Daoy (cell line): ENCODE measurements at regions not wholly inside any gene's neighbourhood (a gene's known extent, or its start where the extent isn't known, plus 50 kb on each side); places are given as distances from the start of the nearest gene placed in this dataset.
A peak's percentile ranks its signal among the peaks of the same experiment; 100 is the strongest.

Source experiments
- DNase-seq: peaks from one replicate; pipeline ENCODE4 v3.0.0-alpha.2; 2015; ENCODE audit warnings: low read depth

DNA sequence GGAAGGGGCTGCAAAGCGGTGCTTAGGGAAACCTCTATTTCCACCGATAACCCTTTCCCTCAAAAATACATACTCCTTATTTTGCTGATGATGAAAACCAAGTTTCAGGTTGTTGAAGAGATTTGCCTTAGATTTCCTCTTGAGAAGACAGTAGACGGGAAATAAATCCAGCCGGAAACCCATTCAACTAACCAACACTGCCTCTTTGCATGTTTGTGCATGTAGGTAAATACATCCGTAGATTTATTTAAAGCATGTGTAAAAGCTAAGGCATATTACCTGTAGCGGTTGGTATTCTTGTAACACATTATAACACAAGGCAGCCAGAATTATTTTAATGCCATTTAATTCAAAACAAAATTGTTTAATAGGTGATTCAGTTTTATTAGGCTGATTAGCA lies 136.3 kb upstream of the SLC22A23 start:
- DNase-seq = no peak

DNA sequence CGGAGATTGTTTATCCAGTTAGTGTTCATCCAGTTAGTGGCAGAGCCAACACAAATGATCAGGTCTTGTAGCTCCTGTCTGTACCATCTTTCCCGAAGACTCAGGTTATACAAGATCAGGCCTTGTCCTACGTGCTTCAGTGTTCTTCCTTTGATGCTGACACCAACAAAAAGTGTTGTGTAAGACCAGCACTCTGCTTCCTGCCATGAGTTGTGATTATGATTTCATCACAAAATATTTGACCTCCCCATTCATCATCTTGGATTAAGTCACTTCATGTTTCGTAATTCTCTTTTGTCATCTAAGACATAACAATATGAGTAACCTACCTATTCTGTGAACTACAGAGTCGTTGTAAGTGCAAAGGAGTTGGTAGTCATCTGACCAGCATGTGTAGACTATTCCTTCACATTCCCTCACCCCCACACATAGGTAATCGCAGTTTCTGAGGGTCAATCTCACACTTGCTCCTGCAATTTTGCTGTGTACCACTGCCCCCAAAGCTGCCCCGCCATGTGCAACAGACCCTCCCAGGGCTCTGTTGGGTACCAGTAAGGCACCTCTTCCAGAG lies 135.6 kb upstream of the SLC22A23 start:
- peak; percentile 79 for DNase-seq

DNA sequence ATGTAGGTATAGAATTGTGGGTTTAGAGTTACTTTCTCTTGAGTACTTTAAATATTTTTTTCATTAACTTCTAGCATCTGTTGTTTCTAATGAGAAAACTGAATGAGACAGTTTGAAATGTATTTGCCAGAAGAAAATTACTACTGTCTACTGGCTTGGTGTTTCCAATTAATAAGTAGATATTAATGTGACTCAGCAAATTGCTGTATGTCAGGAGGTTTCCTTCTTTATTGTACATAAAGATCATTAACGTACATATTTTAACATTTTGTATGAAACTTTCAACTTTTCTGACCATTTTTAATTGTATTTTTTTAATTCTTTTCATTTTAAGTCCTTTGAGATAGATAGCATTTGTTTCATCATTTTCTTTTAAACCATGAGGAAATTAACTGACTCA lies 135.1 kb upstream of the SLC22A23 start:
- DNase-seq = no peak

DNA sequence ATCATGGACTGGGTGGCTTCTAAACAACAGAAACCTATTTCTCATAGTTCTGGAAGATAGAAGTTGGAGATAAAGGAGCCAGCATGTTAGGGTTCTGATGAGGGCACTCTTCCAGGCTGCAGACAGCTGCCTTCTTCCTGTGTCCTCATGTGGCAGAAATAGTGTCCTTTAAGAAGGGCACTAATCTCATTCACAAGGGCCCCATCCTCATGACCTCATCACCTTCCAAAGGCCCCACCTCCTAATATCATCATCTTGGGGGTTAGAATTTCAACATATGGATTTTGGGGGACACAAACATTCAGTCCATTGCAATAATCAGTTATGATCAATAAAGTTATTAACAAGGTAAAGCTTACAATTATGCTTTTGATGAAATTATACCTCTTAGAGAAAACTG lies 130.8 kb upstream of the SLC22A23 start:
- DNase-seq = no peak

DNA sequence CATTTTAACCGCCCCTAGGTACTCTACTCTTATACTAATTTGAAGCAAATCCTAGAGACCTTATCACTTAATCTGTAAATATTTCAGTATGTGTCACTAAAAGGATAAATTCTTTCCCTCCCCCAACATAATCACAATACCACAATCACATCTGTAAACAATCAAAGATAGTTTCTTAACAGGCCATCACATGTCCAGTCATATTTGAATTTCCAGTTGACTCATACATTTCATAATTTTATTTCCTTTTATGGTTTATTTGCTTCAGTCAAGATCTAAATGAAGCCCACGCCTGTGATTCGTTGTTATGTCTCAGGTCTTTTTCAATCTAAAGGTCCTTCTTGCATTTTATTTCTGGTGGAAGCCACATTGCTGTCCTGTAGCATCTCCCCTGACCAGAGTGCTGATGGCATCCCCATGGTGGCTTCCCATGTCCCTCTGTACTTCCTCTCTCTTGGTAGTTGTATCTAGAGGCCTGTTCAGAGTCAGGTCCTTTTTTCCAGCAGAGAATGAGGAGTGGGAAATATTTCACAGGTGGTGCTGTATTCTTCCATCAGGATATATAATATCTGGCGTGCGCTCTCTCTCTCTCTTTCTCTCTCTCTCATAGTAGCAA lies 128.6 kb upstream of the SLC22A23 start:
- DNase-seq = peak; percentile 17

DNA sequence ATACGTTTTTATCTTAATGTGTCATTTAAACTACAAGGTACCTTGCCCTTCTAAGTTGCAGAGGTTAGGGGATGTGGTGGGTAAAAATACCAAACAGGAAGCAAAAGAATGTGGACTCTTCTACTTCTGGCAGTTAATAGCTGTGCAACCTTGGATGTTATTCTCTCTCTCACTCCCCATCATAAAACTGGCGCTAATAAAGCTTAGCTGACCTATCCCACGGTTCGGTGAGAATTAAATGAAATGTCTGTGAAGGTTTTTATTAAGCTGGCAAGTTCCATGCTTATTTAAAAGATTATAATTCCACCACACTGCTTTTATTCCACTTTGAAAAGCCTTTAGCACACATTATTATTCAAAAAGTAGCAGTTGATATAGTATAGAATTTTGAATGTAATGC lies 127.8 kb upstream of the SLC22A23 start:
- DNase-seq = no peak

DNA sequence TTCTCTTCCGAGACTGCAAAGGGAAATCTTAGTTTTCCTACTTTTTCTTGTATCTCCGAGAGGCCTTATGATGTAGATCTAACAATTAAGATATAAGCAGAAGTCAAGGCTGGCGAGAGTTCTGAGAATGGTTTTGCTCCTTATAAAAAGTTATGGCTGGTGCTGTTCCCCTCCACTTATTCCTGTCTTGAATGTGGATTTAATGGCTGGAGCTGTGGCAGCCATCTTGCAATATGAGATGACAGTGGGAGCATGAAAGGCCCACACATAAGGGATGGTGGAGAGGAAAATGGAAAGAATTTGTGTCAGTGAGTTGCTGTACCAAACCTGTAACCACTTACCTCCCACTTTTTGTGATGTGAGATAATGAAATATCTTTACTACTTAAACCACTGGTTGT lies 124.6 kb upstream of the SLC22A23 start:
- no peak for DNase-seq

DNA sequence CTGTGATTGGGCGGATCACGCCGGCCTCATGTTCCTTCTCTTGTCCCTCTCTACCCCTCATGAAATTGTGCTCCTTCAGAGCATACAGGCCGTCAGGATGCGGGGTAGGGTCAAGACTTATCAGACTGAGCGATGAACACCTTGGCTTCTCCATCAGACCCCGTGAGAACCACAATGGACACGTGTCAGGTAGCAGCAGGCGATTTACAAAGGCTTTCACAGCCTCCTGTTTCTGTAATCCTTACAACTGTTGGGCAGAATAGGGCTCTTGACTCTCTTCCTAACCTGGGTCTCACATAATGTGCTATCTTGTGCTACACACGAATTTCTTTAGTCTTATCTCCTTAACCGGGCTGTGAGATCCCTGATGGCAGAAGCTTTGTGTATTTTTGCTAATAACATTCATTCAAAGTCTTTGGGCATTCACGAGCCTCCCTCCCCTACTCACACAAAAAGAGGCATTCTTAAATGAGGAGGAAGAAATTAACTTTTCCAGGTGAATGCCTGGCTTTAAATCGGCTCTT lies 122.9 kb upstream of the SLC22A23 start:
- DNase-seq = no peak

DNA sequence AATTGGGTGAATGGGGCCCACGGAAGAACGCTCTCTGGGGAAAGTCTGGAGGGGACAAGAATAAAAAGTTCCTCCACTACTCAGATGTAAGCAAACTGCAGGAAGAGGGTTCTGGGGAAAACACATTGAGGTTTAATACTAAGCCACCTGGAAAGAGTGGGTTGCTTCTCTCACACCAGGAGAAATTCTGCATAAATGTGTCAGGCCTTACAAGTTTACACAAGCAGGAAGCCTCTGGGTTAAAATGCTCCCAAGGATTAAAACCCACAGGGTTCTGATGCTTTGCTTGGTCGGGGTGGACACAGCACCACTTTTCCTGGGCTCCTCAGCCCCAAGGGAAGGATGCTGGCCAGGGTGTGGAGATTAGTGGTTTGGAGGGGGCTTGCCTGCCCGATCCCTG lies 122.1 kb upstream of the SLC22A23 start:
- no peak for DNase-seq

DNA sequence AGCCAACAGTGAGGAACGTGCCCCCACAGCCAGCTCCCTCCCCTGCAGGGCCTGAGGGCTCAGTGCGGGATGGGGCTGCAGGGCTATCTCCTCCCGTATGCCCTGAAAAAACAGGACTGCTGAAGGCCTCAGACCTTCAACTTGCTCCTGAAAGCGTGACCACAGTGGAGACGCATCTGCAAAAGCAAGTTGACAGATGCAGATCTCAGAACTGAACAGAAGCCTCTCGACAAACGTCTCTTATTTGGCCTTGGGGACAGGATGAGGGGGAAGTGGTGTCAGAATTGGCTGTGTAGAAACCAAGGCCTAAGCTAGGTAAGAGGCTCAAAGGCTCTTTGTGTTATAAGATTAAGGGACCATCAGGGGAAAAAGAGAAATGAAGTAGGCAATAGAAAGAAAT lies 120.7 kb upstream of the SLC22A23 start:
- no peak for DNase-seq

DNA sequence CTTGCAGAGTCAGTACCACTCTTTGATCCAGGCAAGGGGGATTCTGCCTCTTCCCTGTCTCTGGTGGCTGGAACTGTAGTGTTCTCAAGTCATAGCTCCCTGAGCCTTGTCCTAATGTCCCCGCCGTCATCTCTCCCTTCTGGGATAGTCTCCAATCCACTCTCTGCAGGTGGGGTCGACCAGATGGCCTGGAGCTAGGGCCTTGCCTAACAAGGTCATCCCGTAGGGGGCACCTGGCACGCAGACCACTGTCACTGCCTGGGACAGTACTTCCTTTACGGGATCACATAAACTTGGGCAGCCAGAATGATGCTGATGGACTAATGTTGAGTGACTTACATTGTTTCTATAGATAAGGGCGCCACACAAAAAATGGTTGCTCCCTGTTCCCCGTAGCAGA lies 118.9 kb upstream of the SLC22A23 start:
- DNase-seq = no peak

DNA sequence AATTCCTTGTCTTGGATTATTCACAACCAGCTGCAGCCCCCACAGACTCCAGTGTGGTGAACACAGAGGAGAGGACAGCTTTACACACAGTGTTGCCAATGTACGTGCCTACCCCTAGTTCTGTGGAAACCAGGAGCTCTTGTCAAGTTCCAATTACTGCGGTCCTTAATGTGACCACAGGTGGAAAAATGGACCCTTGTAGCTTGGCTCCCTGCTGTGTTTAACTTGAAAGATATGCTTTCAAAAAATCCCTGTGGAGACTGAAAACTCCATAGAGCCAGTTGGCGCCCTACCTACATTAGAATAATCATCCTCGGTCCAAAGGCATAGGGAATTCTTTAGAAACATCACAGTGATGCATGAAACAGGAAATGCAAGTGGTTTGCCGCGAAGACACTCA lies 118.3 kb upstream of the SLC22A23 start:
- no peak for DNase-seq

DNA sequence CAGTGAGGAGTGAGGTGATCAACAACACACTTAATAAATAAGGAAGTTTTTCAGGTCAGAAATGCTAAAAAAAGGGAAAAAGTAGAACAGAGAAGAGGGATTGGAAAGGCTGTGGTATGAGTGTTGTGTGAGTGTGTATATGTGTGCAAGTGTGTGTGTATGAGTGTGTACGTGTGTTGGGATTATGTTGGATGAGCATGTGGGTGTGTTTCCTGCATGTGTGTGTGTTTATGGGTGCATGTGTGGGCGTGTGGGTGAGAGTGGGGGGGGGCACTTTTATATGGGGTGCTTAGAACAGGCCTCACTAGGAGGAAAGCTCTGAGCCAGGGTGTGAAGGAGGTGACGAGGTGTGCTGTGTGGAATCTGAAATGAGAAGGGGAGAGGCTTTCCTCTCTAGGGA lies 116.8 kb upstream of the SLC22A23 start:
- no peak for DNase-seq

DNA sequence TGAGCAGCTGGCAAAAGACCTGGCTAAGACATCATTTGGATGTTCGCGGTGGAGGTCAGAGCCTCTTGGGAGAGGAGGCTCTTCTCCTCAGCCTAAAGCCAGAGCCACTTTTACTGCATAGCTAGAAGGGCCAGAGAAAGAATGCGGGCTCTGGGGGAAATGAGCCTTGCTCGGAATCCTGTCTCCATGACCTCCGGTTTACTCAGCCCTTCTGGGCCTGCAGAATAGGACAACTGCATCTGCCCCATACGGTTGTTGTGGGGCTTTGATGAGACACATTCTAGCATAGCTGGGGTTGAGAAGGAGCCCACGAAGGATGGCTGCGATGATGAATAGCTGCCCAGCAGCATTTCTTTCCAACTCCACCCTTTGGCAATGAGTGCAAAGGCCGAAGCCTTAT lies 115.0 kb upstream of the SLC22A23 start:
- no peak for DNase-seq

DNA sequence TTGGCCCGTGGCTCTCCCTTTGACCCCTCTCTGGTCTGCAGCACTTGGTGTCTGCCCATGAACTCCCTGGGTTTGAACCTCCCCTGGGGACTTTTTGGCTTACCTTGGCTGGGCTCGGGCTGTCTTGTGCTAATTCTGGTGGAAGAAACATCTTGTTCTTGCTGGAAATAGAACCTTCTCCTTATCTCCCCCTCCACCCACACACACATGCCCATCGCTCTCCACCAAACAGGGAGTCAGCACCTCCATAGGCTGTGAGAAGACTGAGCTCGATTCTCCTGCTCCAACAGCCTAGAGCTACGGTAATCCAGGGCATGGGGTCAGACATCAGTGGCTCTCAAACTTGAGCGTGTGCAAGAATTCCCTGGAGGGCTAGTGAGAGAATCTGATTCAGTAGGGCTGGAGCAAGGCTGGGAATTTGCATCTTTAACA lies 114.4 kb upstream of the SLC22A23 start:
- DNase-seq = no peak

DNA sequence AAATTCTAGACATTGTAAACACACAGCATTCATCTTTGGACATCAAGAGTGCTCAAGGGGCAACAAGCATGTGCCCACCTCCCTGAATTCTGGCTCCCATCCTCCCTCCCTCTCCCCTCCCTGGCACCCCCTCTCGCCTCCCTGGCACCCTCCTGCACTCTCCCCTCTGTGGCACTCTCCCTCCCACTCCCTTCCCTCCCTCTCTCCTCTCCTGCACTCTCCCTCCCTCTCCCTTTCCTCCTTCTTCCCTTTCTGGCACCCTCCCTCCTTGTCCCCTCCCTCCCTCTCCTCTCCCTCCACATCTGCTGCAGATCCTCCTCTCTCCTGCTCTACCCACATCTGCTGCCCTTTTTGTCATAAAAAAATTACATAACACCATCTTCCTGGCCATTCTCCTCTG lies 113.0 kb upstream of the SLC22A23 start:
- DNase-seq = no peak

DNA sequence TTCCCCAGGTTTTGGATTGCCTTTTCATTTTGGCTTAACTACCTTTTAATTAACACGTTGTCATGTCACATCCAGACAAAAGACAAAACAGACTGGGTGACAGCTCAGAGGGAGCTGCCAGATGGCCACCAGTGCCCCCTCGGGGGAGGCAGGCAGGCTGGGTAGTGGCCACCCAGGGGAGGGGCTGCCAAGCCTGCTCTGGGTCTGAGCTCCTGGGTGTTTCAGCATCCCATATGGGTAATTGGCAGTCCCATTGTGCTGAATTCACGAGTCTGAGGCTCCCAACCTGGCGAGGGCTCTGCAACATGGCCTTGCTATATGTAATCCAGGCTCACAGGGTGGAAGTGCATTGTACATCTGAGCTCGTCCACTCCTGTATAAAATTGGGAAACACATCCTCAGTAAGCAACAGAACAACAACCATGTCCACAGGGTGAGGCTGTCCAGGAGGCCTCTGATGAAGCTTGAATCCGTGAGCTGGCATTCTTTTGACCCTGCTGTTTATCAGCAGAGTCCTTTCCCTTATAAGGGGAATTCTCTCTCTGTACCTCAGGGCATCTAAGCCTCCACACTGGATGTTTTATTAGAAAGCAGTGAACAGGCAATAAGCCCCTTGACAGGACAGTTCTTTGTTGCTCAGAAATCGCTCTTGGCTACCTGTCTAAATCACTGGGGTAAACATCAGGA lies 111.7 kb upstream of the SLC22A23 start:
- DNase-seq = no peak

DNA sequence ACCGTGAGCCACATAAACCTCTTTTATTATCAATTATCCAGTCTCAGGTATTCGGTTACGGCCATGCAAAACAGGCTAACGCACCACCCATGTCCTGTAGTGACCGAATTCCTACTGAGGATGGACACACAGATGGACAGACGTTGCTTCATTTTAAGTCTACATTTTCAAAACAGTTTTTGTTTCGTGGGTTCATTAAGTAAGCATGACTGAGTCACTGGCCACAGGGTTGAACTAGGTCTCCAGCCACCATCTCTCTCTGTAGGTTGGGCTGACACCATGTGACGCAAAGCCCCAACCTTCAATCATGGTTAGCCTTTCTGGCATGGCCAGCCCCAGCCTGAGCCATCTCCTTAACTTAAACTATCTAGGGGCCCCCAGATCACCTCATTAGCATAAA lies 110.0 kb upstream of the SLC22A23 start:
- peak; percentile 15 for DNase-seq

DNA sequence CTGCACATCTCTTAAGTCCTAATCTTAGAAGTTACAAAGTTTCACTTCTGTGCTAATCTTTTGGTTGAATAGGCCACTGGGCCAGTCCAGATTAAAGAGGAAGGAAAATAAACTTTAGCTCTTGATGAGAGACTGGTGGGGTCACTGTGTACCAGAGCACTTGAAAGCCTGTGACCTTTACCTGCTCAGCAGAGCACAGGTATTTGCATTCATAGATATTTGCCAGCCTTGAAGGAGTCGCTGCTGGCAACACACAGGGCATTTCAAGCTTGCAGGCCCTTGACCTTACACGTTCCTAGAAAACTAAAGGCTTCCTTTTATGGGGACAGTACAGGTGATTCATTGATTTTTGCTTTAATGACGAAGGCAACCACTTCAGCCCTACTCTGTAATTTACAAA lies 108.4 kb upstream of the SLC22A23 start:
- no peak for DNase-seq

DNA sequence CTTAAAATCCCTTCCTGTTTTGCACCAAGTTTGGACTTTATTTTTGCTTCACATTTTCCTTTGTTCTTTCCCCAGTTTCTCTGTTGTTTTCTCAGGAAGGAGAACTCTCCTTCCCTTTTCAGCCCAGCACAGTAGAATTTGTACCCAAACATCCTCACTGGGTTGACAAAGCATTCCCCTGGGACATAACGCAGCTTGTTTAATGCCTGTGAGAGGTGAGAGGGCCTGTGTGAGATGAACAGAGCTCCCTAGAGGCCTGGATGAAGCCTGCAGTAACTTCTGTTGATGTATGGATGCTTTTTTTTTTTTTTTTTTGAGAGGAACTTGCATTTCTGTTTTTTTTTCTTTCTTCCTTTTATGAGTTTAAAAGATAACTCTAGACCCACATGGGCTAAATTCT lies 104.9 kb upstream of the SLC22A23 start:
- no peak for DNase-seq

DNA sequence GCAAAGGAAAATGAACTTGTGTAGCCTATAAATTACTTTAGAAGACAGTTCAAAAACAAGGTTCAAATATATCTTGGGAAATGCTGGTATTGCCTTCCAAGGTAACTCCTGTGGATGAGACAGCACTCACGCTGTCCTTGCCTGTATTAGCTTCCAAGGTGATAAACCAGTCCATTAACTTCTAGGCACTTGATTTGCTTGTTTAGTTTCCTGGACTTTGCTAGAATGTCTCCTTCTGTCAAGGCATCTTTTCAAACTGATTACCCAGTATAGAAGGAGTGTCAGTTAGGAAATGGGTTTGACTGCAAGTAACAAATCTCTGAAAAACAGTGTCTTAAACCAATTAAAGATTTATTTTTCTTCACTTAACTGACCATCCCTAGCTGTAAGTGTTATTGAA lies 103.4 kb upstream of the SLC22A23 start:
- no peak for DNase-seq

DNA sequence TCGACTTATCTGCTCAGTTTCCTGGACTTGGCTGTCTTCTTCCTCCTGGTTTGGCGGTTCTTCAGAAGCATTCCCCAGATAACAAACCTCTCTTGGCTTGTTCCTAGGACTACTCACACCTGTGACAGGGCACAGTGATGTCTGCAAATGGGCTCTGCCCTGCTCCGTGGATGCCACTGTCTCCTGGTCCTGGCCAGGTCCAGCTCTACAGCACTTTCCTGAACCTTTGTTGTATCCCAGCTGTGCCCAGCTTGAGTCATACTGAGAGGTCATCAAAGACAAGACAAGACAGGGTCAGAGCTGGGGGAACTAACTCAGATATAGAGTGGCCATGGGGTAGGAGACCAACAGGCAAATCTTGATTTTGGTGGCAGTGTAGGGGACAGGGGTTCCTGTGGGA lies 102.7 kb upstream of the SLC22A23 start:
- DNase-seq = no peak

DNA sequence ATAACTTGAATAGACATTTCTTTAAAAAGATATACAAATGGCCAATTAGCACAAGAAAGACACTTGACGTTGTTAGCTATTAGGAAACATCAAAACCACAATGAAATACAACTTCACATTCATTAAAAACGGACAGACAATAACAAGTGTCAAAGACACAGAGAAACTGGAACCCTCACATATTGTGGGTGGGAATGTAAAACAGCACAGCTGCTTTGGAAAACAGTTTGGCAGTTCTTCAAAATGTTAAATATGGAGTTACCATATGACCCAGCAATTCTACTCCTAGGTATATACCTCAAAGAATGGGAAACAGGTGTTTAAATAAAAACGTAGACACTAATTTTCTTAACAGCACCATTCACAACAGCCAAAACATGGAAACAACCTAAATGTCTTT lies 100.5 kb upstream of the SLC22A23 start:
- DNase-seq = no peak
